ENCODE measurements at regions not wholly inside any gene's neighbourhood (a gene's known extent, or its start where the extent isn't known, plus 50 kb on each side); places are given as distances from the start of the nearest gene placed in this dataset.

DNA sequence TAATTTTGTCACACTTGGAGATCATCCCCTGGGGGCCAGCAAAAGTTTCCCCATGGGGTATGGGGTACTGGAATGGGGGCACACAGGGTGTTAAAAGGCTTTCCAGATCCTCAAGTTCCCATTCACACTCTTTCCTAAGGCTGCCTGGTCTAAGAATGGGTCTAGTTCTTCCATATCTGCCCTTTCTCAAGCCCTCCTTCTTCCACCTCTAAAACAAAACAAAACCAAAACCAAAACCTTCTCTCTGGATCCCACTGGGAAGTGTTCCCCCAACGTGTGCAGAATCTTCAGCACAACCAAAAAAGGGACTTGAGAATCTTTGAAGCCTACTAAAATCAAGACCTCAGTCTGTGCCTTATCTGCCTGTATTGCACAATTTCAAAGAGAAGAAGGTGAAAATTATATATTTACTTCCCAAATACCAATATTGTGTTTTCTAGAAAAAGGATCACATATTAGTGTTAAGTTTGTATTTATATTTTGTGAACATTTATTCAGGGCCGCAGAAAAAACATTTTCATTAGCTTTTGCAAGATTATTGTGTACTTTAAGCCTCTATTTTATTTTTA is 207.2 kb upstream of the TCF4 start:
- TF ChIP-seq POLR2AphosphoS5 (IDR thresholded peaks at IDR 0.05; ENCODE audit: low read depth, low read length) (no peak), SIN3A (IDR thresholded peaks at IDR 0.05; ENCODE audit: borderline replicate concordance, insufficient read depth, low read length) (no peak), TAF1 (IDR thresholded peaks at IDR 0.05; ENCODE audit: borderline replicate concordance, insufficient read depth, low read length) (no peak), FOXP2 (optimal IDR thresholded peaks at IDR 0.05; ENCODE audit: borderline replicate concordance, extremely low read depth, extremely low read length, insufficient read depth) (no peak)

Measured in PFSK-1 (cell line).